Stomach (tissue), 8 donors: ENCODE measurements at regions not wholly inside any gene's neighbourhood (a gene's known extent, or its start where the extent isn't known, plus 50 kb on each side); places are given as distances from the start of the nearest gene placed in this dataset.

Source experiments
- DNase-seq, 2 donors: peaks; one replicate each; pipeline versions ENCODE4 v3.0.0 to v3.0.0-alpha.2; 2013 to 2019
- H3K27ac ChIP-seq, 5 donors: fragments of 200-600 bp in 4 of 5; sonication (generic) in 4 of 5; one replicate each; pipeline ENCODE4 v1.5.1; 2013 to 2019; ENCODE audit warnings: mild to moderate bottlenecking in 1 of 5, moderate library complexity in 1 of 5
- H3K27me3 ChIP-seq, 3 donors: fragments of 200-600 bp; sonication (generic); one replicate each; pipeline ENCODE4 v1.5.1; 2017 to 2019; ENCODE audit warnings: mixed run types in 1 of 3
- H3K36me3 ChIP-seq, 4 donors: fragments of 200-600 bp; sonication (generic); 1 replicate in 3 of 4; 2 replicates in 1 of 4; pipeline ENCODE4 v1.5.1; 2016 to 2019
- H3K4me1 ChIP-seq, 4 donors: fragments of 200-600 bp; sonication (generic); one replicate each; pipeline ENCODE4 v1.5.1; 2016 to 2019
- H3K4me3 ChIP-seq, 4 donors: fragments of 200-600 bp; sonication (generic) in 3 of 4; one replicate each; pipeline ENCODE4 v1.5.1; 2016 to 2019; ENCODE audit warnings: mild to moderate bottlenecking in 1 of 4
- H3K9me3 ChIP-seq, 4 donors: fragments of 200-600 bp; sonication (generic); one replicate each; pipeline ENCODE4 v1.5.1; 2016 to 2019
- CTCF ChIP-seq, 7 experiments: fragments of 450-650 bp in 4 of 7; fragments of 200-600 bp in 3 of 7; sonication (generic) in 3 of 7; IDR thresholded peaks; one replicate each; pipeline ENCODE4 v1.5.1; 2016 to 2019; ENCODE audit warnings: antibody characterized with exemption in 7 of 7, control low read depth in 2 of 7, mild to moderate bottlenecking in 1 of 7
- EP300 ChIP-seq: sonication (generic); formaldehyde crosslinking; IDR thresholded peaks from one replicate; pipeline ENCODE4 v1.6.1; 2017; ENCODE audit warnings: antibody characterized with exemption
- POLR2A ChIP-seq, 4 donors: fragments of 450-650 bp; IDR thresholded peaks; one replicate each; pipeline ENCODE4 v1.6.1; 2016; ENCODE audit warnings: antibody characterized with exemption in 4 of 4, control low read depth in 2 of 4, mild to moderate bottlenecking in 1 of 4, moderate library complexity in 1 of 4
- POLR2AphosphoS5 ChIP-seq, 3 donors: sonication (generic); formaldehyde crosslinking; IDR thresholded peaks; one replicate each; pipeline ENCODE4 v1.6.1; 2016; ENCODE audit warnings: antibody characterized with exemption in 3 of 3
- WGBS, 5 donors: extraction: QIAGEN DNeasy Blood & Tissue Kit in 3 of 5; methylation state at CpG; one replicate each; pipeline versions ENCODE4 v1.1.5 to v1.1.7; 2013 to 2018; 5-methylcytosine and 5-hydroxymethylcytosine counted together
- intact Hi-C: fragments of 100-400 bp; cut with DNase I; formaldehyde crosslinking; loops from one replicate; pipeline ENCODE4 v1.15.1; 2023; ENCODE audit warnings: low total_unique reads
- donor health status: healthy with polysubstance abuse.
- donor health status: Bipolar disorder and iron deficiency.
- donor health status: healthy.

GRCh38 chr3:135440746-135441145 lies 524.8 kb upstream of the PPP2R3A start:
- H3K4me3 ChIP-seq = no peak overlapping the region
- 23 to 33% (median 27%) methylated on average over 4 of the region's 4 CpGs for WGBS, 5 donors
- no peak for DNase-seq
- TF ChIP-seq POLR2AphosphoS5 (IDR thresholded peaks at IDR 0.05) (no peak), CTCF (IDR thresholded peaks at IDR 0.05) (no peak), POLR2A (IDR thresholded peaks at IDR 0.05) (no peak), EP300 (no peak)
- H3K36me3 ChIP-seq = no peaks in the 10 kb centered on the region
- intact Hi-C loops = no loop called here
- no peaks in the 10 kb centered on the region for H3K4me1 ChIP-seq
- H3K27me3 ChIP-seq = no peaks in the 10 kb centered on the region
- H3K27ac ChIP-seq = no peak overlapping the region
- H3K9me3 ChIP-seq = no peaks in the 10 kb centered on the region

GRCh38 chr3:135444058-135444457 lies 521.5 kb upstream of the PPP2R3A start:
- WGBS, 5 donors = 62 to 78% (median 71%) methylated on average over 5 of the region's 5 CpGs

GRCh38 chr3:135447483-135447882 lies 518.0 kb upstream of the PPP2R3A start:
- TF ChIP-seq POLR2A (IDR thresholded peaks at IDR 0.05) = no peak
- no peak for TF ChIP-seq POLR2AphosphoS5 (IDR thresholded peaks at IDR 0.05)
- no peak for TF ChIP-seq EP300
- no peak for TF ChIP-seq CTCF (IDR thresholded peaks at IDR 0.05)
- Histone ChIP-seq H3K27me3 (no peaks in the 10 kb centered on the region), H3K4me3 (no peak overlapping the region), H3K36me3 (no peaks in the 10 kb centered on the region), H3K9me3 (no peaks in the 10 kb centered on the region), H3K4me1 (no peaks in the 10 kb centered on the region), H3K27ac (no peak overlapping the region)
- intact Hi-C loops = no loop called here
- no peak for DNase-seq
- WGBS, 5 donors = 73 to 97% (median 89%) methylated on average over 3 of the region's 3 CpGs

More at GRCh38 chr3:135444058-135444457, 521.5 kb upstream of the PPP2R3A start:
- H3K27ac ChIP-seq = no peak overlapping the region
- no peak for DNase-seq
- H3K9me3 ChIP-seq = no peaks in the 10 kb centered on the region
- no peaks in the 10 kb centered on the region for H3K27me3 ChIP-seq
- TF ChIP-seq POLR2AphosphoS5 (IDR thresholded peaks at IDR 0.05) (no peak), EP300 (no peak), CTCF (IDR thresholded peaks at IDR 0.05) (no peak), POLR2A (IDR thresholded peaks at IDR 0.05) (no peak)
- H3K4me1 ChIP-seq = no peaks in the 10 kb centered on the region
- intact Hi-C loops = no loop called here
- no peak overlapping the region for H3K4me3 ChIP-seq
- H3K36me3 ChIP-seq = no peaks in the 10 kb centered on the region

- H3K9me3 ChIP-seq = no peaks in the 10 kb centered on the region
- H3K27ac ChIP-seq = no peak overlapping the region
- H3K36me3 ChIP-seq = no peaks in the 10 kb centered on the region
- intact Hi-C loops = no loop called here
- TF ChIP-seq EP300 (no peak), POLR2A (IDR thresholded peaks at IDR 0.05) (no peak), CTCF (IDR thresholded peaks at IDR 0.05) (no peak), POLR2AphosphoS5 (IDR thresholded peaks at IDR 0.05) (no peak)
- H3K27me3 ChIP-seq = no peaks in the 10 kb centered on the region
- H3K4me1 ChIP-seq = no peaks in the 10 kb centered on the region
- no peak for DNase-seq
- no peak overlapping the region for H3K4me3 ChIP-seq
These were observed 517.0 kb upstream of the PPP2R3A start for GRCh38 chr3:135448520-135448919.
